ENCODE measurements at regions not wholly inside any gene's neighbourhood (a gene's known extent, or its start where the extent isn't known, plus 50 kb on each side); places are given as distances from the start of the nearest gene placed in this dataset.

DNA sequence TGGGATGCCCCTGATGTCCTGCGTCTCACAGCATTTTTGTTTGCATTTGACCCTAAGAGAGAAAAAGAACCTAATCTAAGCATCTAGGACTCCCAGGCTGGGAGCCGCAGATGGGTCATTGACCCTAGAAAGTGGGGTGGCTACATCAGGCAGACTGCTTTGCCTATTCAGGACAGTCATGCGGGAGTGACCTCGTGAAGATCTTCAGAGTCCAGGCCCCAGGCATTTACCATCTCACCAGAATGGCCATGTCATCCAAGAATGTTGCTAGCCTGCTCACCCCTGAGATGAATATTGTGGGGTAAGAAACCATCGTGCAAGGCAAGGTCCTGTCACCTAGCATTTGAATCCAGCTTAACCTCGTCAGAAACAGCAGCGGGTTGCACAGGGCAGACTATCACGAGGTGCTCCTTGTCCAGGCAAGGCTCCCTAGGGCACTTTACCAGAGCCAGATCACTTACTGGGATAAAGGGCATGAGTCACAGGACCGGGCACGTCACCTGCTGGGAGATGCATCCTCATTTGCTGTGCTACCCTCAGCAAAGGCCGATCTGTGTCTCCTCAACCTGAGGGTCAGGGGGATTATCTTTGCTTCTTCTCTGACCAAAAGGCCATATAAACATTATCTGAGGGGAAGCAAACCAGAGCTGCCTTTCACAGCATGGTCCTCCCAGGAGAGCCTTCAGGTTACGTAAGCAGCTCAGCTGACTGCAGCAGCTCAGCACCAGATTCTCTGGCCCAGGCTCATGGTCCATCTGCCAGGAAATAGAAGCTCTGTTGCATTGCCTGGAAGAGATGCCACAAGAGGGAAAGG is 162.3 kb downstream of the ACKR3 start:
- TF ChIP-seq HMGN3 (IDR thresholded peaks at IDR 0.05; ENCODE audit: borderline replicate concordance, extremely low read depth, insufficient read length, low read depth, low read length) (no peak), SMAD3 (CRISPR knock-in tag; conservative IDR thresholded peaks at IDR 0.05) (no peak), TEAD1 (CRISPR knock-in tag; IDR thresholded peaks at IDR 0.05) (no peak), ZNF324 (CRISPR knock-in tag; IDR thresholded peaks at IDR 0.05) (no peak), ZNF75A (CRISPR knock-in tag; IDR thresholded peaks at IDR 0.05) (no peak), ZNF12 (CRISPR knock-in tag; IDR thresholded peaks at IDR 0.05) (no peak), POLR2H (tag; IDR thresholded peaks at IDR 0.05; ENCODE audit: low read depth) (no peak), SIRT6 (IDR thresholded peaks at IDR 0.05; ENCODE audit: low read depth, low read length) (no peak), CHD2 (IDR thresholded peaks at IDR 0.05; ENCODE audit: low read depth, low read length) (no peak), TCF7 (IDR thresholded peaks at IDR 0.05; ENCODE audit: borderline replicate concordance) (no peak), ZNF695 (CRISPR knock-in tag; IDR thresholded peaks at IDR 0.05) (no peak), MTF1 (CRISPR knock-in tag; IDR thresholded peaks at IDR 0.05; ENCODE audit: borderline replicate concordance) (no peak), KAT8 (IDR thresholded peaks at IDR 0.05; ENCODE audit: low read depth) (no peak), HDAC1 (IDR thresholded peaks at IDR 0.05) (no peak), ZNF778 (CRISPR knock-in tag; IDR thresholded peaks at IDR 0.05) (no peak), XRCC4 (IDR thresholded peaks at IDR 0.05; ENCODE audit: extremely low read depth, insufficient read depth, insufficient read length) (no peak), POLR2B (IDR thresholded peaks at IDR 0.05; ENCODE audit: low read depth, partially characterized antibody) (no peak)
- TF ChIP-seq, protein P1, sequence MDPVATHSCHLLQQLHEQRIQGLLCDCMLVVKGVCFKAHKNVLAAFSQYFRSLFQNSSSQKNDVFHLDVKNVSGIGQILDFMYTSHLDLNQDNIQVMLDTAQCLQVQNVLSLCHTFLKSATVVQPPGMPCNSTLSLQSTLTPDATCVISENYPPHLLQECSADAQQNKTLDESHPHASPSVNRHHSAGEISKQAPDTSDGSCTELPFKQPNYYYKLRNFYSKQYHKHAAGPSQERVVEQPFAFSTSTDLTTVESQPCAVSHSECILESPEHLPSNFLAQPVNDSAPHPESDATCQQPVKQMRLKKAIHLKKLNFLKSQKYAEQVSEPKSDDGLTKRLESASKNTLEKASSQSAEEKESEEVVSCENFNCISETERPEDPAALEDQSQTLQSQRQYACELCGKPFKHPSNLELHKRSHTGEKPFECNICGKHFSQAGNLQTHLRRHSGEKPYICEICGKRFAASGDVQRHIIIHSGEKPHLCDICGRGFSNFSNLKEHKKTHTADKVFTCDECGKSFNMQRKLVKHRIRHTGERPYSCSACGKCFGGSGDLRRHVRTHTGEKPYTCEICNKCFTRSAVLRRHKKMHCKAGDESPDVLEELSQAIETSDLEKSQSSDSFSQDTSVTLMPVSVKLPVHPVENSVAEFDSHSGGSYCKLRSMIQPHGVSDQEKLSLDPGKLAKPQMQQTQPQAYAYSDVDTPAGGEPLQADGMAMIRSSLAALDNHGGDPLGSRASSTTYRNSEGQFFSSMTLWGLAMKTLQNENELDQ (CRISPR knock-in tag; IDR thresholded peaks at IDR 0.05; ENCODE audit: borderline replicate concordance) = no peak
- CTCF ChIA-PET (ENCODE audit: low intra/inter-chr PET ratio) = no interaction called here
- Histone ChIP-seq H3K36me3 (ENCODE audit: control insufficient read depth, insufficient read depth, low read length) (no peaks in the 10 kb centered on the region), H3K4me2 (ENCODE audit: insufficient read depth, low read length) (no peak overlapping the region), H3K9me3 (replicated peaks; ENCODE audit: control insufficient read depth, insufficient read depth, low read depth, low read length) (no peaks in the 10 kb centered on the region), H2AFZ (ENCODE audit: low read depth, low read length) (no peak overlapping the region), H4K20me1 (replicated peaks; ENCODE audit: control insufficient read depth, insufficient read depth, low read length) (no peaks in the 10 kb centered on the region), H3K27me3 (ENCODE audit: control insufficient read depth in 2 of 2, insufficient read depth in 2 of 2, low read length in 2 of 2) (peaks cover 2 to 22% of the 10 kb centered on the region in 2 experiments; a peak in 3 of 5 replicates), H3K9ac (ENCODE audit: insufficient read depth in 1 of 2, low read depth in 2 of 2, low read length in 2 of 2) (no peak overlapping the region), H3K4me3 (no peak overlapping the region), H3K27ac (ENCODE audit: extremely low read depth, low read depth, low read length) (no peak overlapping the region), H3K9me1 (ENCODE audit: control insufficient read depth, insufficient read depth, low read length) (no peaks in the 10 kb centered on the region), H3K79me2 (ENCODE audit: control insufficient read depth, insufficient read depth, low read length) (no peaks in the 10 kb centered on the region), H3K4me1 (replicated peaks in 1 of 2; ENCODE audit: control insufficient read depth in 2 of 2, insufficient read depth in 2 of 2, low read length in 2 of 2) (no peaks in the 10 kb centered on the region; a peak in 1 of 5 replicates)
- ATAC-seq (no peak), FAIRE-seq (no peak), DNase-seq (ENCODE audit: extremely low read depth in 1 of 4, low spot score in 3 of 4) (no peak)
- POLR2A ChIA-PET = interaction anchor here (0.7 kb wide), 1 partner anchor 94 kb away, joined by 3 read pairs; no protein-coding TSS in a partner anchor
- BruUV-seq (replicated peaks) = no TSS peak
- intact Hi-C loops (cut with micrococcal nuclease) = no loop called here
- WGBS (ENCODE audit: insufficient coverage, low coverage, missing lambda C conversion rate) = 0% methylated on average over 11 of the region's 12 CpGs
- in situ Hi-C loops (cut with MboI) = no loop called here

All from K562 (cell line).